Glomerular visceral epithelial cell (primary cell): ENCODE measurements at regions not wholly inside any gene's neighbourhood (a gene's known extent, or its start where the extent isn't known, plus 50 kb on each side); places are given as distances from the start of the nearest gene placed in this dataset.
"Not testable (repeated sequence)": the region's sequence is repeated elsewhere in the genome, so short reads cannot be mapped to it uniquely, and the experiment has no call there.

Experiments
- DNase-seq: peaks from one replicate; pipeline ENCODE4 v3.0.0-alpha.2; 2016; ENCODE audit errors: extremely low spot score

DNA sequence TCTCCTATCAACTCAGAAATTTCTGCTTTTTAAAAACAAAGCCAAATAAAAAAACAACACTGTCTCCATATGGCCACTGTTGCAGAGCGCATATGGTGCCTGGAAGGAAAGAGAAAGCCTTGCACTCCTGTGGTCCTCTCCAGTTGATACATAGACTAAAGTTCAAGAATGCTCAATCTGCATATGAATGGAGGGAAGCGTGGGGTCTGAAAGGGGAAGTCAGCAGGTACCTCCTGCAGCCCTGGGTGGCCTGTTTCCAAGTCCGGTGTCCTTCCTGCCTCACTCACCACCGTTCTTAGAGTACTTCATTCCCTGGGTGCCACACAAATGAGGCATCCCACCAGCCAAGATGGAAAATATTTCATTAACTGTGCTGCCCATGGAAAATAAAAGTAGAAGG lies 138.3 kb upstream of the PALS2 start:
- DNase-seq = no peak

GRCh38 chr7:24436131-24436920 lies 136.9 kb upstream of the PALS2 start:
- no peak for DNase-seq

GRCh38 chr7:24438232-24438631 lies 135.0 kb upstream of the PALS2 start:
- DNase-seq = no peak

- DNase-seq = not testable (repeated sequence)
Measured at GRCh38 chr7:24439104-24439503, 134.1 kb upstream of the PALS2 start.

DNA sequence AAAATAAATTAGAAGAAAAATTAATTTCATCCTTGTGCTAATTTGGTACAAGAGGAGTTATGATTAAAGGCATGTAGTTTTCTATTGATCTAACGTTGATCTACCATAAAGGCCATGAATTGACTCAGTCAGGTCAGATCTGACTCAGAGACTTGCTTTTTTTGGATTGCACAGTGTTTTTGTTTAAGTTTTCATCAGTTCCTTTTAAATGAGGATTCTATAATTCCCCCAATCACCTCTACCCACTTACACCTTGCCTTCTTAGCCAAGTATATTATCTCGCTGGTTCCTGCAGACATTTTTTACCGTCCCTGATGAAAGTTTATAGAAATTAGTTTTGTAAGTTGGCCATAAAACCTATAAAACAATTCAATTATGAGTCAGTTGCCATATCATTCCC lies 132.4 kb upstream of the PALS2 start:
- no peak for DNase-seq

DNA sequence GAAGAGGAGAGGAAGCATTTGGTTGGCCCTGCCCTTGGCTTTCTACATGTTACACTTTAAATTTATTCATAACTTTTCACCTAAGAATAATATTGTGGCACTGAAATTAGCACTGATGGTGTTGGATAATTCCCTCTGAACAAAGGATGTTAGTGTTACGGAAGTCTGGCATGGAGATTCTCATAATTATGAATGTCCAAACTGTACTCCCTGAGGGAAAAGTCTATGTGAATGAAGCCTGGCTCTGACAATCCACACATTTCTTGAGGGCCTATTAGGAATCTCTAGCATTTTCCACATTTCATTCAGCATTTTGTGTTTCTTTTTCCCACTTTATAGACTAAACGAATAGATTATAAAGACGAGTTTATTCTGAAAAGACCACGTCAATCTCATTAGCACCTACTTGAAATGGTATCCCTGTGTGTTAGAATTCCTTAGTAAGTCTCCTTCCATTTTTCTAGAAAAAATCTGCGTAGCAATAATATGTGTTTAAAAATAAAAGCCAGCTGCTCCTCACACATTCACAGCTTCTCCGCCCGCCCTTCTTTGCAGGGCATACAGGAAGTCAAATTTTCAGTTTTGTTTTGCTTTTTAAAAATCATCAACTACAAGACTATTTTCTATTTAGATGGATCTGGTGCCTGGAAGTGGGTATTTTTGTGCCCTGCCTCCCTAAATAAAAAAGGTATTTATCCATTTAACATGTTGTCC lies 131.8 kb upstream of the PALS2 start:
- DNase-seq = no peak

DNA sequence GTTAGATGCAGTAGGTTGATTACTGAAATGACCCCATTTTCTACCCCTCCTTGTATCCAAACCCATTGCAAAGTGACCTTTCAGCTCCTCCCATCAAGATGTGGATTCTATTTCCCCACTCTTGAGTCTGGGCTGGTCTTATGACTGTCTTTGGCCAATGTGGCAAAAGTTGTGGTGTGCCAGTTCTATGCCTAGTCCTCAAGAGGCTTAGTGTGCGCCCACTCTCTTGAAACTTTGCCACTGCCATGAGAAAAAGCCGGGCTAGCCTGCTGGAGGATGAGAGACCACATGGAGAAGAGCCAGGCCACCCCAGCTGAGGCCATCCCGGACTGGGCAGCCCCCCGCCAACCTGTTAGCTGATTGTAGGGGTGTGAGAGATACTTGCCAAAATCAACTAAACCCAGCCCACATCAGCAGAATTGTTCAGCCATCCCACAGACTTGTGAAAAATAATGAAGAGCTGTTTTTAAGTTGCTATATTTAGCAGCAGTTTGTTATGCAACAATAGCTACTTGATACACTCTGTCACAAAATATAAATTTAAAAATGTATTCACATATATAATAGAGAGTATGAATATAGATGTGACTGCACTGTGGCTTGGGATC lies 131.0 kb upstream of the PALS2 start:
- DNase-seq = no peak

- no peak for DNase-seq
Measured at GRCh38 chr7:24444666-24445440, 128.4 kb upstream of the PALS2 start.

DNA sequence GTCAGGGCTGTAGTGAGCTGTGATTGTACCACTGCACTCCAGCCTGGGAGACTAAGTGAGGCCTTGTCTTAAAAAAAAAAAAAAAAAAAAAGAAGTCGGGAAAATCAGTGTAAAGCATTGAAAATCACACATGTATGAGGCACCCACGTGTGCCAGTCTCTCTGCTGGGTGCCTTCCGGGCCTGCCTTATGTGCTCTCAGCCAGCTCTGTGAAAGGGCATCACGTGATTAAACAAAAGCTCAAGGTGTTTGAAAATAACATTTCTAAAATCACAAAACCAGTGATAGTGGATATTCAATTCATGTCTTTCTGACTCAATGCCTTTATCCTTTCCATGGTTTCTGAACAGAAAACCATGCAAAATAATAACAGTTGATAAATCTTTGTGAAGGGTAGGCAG lies 125.2 kb upstream of the PALS2 start:
- DNase-seq = no peak

- not testable (repeated sequence) for DNase-seq
Measured at GRCh38 chr7:24449416-24449815, 123.8 kb upstream of the PALS2 start.

- no peak for DNase-seq
Measured at GRCh38 chr7:24455813-24456525, 117.3 kb upstream of the PALS2 start.

DNA sequence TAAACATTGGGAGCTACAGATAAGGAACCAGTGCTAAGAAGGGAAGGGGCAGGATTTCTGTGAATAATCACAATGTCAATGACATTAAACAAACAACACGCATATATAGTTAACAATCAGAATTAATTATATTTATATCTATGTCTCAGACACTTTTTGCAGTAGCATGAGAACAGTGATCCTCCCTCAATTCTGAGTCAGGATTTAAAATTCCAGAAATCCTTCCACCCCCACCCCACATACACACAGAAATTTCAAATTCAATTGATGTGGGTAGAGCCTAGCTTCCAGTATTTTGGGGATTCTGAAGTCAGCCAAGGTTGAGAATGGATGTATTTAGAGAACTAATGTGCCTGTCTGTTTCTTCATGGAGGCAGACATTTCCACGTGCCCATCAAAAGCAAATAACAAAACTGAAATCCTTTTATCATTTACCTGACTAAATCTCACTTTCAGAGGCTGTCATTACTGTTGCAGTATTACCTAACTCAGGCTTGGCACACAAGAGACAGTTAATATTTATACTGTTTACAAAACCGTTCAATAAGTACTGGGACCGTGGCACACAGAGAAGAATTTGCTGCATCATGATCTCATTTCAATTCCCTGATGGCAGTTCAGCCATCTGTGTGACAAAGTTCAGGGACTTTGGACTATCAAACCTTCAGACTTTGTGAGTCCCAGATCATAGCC lies 116.6 kb upstream of the PALS2 start:
- no peak for DNase-seq

GRCh38 chr7:24457219-24457558 lies 116.1 kb upstream of the PALS2 start:
- no peak for DNase-seq

DNA sequence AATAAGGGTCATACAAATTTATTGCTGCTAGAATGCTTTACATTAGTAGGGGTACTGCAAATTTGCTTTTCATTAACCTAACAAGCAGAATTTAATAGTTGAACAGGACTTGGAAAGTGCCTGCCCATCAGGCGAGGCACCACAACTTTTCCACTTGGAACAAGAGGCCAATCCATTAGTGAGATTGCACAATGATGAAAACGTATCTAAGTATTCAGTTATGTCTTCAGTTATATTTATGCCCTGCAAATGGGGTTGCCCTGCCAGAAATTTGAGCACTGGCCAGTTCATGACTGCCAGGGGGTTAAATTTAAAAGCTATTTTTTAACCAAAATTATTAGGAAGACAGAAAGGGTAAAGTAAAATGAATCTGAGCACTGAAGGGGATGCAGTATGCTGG lies 111.1 kb upstream of the PALS2 start:
- DNase-seq = no peak

DNA sequence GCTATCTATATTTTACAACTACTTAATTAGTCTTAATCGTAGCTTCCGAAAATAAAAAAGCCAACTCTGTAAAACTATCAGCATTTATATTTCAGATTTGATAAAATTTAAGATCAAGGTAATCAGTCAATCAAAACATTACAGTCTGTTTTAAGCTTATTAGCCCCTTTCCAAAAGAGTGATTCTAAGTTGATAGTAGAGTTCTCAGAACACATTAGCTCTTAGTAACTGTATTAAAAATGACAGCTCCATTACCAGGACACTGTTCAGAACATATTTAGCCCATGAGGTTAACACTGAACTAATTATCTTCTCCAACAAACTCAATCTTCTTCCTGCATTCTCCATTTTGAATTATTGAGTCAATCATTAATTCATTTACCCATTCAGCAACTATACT lies 110.3 kb upstream of the PALS2 start:
- DNase-seq = no peak

DNA sequence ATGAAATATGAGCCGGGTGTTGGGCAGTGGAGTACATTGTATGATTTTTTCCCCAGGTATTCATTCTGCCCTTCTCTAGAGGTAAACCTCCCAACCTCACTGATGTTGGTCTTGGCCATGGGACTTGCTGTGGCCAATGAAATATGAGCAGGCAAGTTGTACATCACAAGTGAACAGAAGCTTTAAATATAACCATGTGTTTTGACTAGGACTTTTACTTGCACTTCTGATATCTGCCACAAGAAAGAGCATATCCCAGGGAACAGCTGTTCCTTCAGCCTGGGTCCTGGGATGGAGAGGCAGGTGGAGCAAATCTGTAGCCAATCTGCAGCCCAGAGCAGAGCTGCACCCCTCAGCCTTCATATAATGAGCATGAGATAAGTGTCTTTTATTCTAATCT lies 109.8 kb upstream of the PALS2 start:
- DNase-seq = no peak

- no peak for DNase-seq
Measured at GRCh38 chr7:24464861-24465260, 108.4 kb upstream of the PALS2 start.

DNA sequence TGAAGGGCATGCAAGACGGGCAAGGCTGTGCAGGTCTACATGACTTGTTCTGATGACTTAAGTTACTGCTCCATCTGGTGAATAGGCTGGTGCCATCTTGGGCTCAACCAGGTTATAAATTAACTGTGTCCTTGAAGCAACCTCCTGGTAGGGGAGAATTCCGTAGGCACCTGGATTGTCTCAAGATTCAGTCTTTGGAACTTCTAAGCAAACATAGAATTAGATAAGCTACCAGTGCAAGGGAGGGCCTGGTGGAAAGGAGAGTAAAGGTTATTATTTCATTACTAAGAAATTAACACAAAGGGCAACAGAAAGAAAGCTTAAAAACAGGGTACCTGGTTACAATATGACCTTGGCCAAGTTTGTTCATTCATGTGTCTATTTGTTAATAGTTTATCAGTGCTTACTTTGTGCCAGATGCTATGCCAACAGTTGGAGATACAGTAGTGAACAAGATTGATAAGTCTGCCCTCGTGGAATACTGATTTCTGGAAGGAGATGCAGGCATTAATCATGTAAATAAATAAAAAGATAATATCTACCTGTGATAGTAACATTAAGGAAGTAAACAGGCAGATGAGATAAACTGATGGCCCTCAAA lies 107.0 kb upstream of the PALS2 start:
- no peak for DNase-seq

DNA sequence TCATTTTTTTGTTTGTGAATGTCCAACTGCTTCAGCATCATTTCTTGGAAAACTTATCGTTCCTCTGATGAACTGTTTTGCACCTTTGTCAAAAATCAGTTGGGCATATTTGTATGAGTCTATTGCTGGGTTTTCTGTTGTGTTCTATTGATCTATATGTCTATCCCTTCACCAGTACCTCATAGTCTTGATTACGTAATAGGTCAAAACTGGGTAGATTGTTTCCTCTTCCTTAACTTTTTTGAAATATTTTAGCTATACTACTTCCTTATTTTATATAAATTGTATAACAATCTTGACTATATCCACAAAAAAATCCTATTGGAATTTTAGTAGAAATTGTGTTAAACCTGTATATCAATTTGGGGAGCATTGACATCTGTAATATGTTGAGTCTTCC lies 104.1 kb upstream of the PALS2 start:
- no peak for DNase-seq

- no peak for DNase-seq
Measured at GRCh38 chr7:24472093-24472492, 101.2 kb upstream of the PALS2 start.
